ENCODE measurements at regions not wholly inside any gene's neighbourhood (a gene's known extent, or its start where the extent isn't known, plus 50 kb on each side); places are given as distances from the start of the nearest gene placed in this dataset.
"Not testable (repeated sequence)": the region's sequence is repeated elsewhere in the genome, so short reads cannot be mapped to it uniquely, and the experiment has no call there.

DNA sequence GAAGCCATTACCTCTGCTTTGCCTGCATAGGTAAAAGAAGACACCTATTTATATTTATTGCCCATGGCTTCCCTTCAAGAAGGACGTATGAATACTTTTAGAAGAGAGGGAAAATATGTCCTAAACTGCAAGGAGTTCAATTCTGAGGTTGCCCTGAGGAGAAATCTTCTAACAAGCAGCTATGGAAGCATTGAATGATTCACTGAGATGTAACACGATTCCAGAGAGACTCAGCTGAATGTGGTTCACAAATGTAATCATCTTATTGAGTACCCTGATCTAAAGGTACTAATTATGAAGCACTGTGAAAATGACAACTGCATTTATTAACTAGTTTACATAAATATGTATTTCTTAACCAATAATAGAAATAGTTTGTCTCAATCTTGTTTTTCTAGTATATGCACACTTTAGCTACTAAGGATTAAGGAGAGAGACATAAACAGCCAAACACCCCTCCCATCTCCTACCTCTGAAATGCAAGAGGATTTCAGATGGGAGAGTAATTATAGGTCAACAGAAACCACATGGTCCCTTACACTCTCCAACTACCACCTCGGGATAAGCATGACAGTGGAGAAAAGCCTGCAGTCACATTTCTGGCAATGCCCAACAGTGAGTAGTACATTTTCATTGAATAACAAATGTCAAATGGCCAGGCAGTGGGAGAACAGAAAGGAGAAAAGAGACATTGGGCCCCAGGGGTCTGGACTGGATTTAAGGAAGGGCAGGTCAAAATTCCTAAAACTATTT lies 506.2 kb upstream of the IL12A start:
- Histone ChIP-seq H3K4me3 (ENCODE audit: low read length) (no peak overlapping the region), H3K9me3 (ENCODE audit: low read depth, low read length) (no peaks in the 10 kb centered on the region), H3K27me3 (ENCODE audit: insufficient read depth, low read length) (no peaks in the 10 kb centered on the region), H3K4me1 (ENCODE audit: insufficient read depth, low read length) (no peaks in the 10 kb centered on the region)

DNA sequence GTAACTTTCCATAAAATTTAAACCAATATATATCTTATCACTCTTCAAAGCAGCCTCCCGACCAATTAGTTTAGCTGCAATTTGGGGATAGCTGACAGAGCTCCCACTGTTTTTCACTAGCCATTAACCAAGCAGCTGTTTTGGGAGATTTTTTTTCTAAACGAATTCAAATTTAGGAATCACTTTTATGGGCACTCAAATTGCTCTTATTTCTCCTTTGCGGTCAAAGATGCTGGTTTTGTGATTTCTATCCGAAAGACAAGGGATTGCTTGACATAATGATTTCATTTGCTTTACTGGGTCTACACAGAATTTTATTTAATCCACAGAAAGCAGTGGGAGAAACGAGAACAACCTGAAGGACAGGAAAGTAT lies 505.7 kb upstream of the IL12A start:
- no peaks in the 10 kb centered on the region for H3K4me1 ChIP-seq (ENCODE audit: insufficient read depth, low read length)
- no peak overlapping the region for H3K4me3 ChIP-seq (ENCODE audit: low read length)
- H3K27me3 ChIP-seq (ENCODE audit: insufficient read depth, low read length): no peaks in the 10 kb centered on the region
- H3K9me3 ChIP-seq (ENCODE audit: low read depth, low read length): no peaks in the 10 kb centered on the region

DNA sequence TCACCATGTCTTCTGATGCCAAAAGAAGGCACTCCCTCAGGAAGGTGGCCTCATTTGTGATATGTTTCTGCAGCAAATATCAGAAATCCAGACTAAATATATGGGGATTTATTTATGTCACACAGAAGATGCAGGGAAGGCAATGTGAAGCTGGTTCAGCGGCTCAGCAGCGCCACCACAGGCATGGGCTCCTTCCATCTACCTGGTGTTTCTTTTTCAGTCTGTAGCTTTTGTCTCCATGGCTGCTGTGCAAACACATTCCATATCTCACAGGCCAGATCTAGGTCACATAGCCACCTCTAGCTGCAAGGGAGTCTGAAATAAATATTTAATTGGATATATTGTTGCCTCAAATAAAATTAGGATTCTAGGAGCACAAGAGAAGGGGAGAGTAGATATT lies 502.1 kb upstream of the IL12A start:
- Histone ChIP-seq H3K4me3 (ENCODE audit: low read length) (no peak overlapping the region), H3K27me3 (ENCODE audit: insufficient read depth, low read length) (no peaks in the 10 kb centered on the region), H3K4me1 (ENCODE audit: insufficient read depth, low read length) (no peaks in the 10 kb centered on the region), H3K9me3 (ENCODE audit: low read depth, low read length) (no peaks in the 10 kb centered on the region)

DNA sequence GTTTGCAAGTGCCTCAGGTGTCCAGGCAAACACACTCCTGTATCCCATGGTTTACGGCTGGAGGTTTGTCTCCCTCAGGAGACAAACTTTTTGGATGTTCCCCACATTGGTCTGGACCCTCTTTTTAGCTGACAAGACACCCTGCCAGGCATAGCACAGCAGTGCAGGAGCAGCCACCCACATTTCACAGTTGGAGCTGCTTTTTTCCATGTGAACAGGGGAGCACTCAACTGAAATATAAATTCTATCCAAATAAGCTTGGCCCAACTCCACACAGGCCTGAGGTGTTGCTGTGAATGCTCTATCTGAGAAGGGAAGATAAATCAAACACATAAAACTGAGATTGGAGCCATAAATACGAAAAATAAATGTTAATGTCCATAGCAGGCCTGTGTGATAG lies 501.3 kb upstream of the IL12A start:
- Histone ChIP-seq H3K27me3 (ENCODE audit: insufficient read depth, low read length) (no peaks in the 10 kb centered on the region), H3K4me1 (ENCODE audit: insufficient read depth, low read length) (no peaks in the 10 kb centered on the region), H3K9me3 (ENCODE audit: low read depth, low read length) (no peaks in the 10 kb centered on the region), H3K4me3 (ENCODE audit: low read length) (no peak overlapping the region)

DNA sequence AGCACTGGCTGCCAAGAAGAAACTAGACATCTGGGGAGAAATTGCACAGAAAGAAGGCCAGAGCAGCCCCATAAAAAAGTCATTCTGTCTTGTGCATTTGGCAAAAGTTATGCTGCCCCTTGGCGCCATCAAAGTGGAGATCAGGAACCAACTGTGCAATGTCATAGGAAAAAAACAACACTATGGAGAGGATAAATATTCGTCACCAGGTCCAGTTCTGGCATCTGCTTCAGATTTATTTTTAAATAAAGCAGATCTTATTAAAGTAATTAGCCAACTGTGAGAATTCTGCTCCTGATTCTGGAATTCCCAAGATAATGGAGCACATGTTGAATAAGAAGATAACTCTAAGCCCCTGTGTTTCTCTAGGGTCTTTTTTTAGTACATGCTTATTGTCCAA lies 500.0 kb upstream of the IL12A start:
- Histone ChIP-seq H3K4me3 (ENCODE audit: low read length) (no peak overlapping the region), H3K9me3 (ENCODE audit: low read depth, low read length) (no peaks in the 10 kb centered on the region), H3K27me3 (ENCODE audit: insufficient read depth, low read length) (no peaks in the 10 kb centered on the region), H3K4me1 (ENCODE audit: insufficient read depth, low read length) (no peaks in the 10 kb centered on the region)

DNA sequence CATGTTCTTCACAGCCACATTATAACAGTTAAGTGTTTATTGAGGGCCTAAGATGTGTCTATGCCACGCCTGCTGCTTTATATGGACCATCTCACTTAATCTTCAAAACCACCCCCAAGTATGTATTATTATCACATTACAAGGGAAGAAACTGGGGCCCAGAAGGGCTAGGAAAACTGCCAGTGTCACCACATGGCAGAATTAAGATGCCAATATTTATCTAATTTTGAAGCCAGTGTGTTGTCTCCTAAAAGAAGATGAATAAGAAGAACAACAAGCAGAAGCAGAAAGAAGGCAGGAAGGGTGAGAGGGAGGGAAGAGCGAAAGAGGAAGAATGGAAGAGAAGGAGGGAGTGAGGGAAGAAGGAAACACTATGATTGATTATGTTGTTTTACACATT lies 491.3 kb upstream of the IL12A start:
- Histone ChIP-seq H3K4me1 (ENCODE audit: insufficient read depth, low read length) (no peaks in the 10 kb centered on the region), H3K4me3 (ENCODE audit: low read length) (no peak overlapping the region), H3K27me3 (ENCODE audit: insufficient read depth, low read length) (no peaks in the 10 kb centered on the region), H3K9me3 (ENCODE audit: low read depth, low read length) (no peaks in the 10 kb centered on the region)

DNA sequence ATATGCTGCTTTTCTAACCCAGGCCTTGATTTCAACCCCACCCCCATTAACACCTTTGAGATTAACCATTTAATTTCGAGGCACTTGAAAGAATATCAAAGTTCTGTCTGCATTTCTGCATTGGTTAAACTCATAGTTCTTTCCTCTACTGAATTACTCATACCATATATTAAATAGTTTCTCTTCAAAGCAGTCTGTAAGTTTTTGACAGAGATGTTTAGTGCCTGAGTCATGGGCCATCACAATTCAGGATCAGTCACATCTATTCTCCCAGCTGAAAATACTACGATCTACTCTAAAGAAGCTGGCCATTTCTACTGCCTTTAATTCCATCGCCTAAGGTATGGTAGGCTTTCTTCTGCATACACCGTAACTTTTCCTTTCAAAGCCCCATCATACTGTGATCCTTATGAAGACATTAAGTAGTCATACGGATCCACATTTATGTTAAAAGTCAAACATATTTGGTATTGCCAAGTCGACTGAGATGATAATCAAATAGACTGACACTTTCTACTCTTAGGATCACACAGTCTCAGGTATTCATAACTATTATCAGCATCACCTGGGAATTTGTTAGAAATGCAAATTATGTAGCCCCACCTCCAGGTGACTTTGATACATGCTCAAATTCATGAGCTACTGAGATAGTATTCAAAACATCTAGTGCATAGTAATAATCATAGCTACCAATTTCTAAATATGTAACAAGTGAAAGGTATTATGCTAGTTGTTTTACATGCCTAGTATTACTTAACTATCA lies 489.4 kb upstream of the IL12A start:
- no peaks in the 10 kb centered on the region for H3K27me3 ChIP-seq (ENCODE audit: insufficient read depth, low read length)
- no peak overlapping the region for H3K4me3 ChIP-seq (ENCODE audit: low read length)
- no peaks in the 10 kb centered on the region for H3K9me3 ChIP-seq (ENCODE audit: low read depth, low read length)
- H3K4me1 ChIP-seq (ENCODE audit: insufficient read depth, low read length): no peaks in the 10 kb centered on the region

DNA sequence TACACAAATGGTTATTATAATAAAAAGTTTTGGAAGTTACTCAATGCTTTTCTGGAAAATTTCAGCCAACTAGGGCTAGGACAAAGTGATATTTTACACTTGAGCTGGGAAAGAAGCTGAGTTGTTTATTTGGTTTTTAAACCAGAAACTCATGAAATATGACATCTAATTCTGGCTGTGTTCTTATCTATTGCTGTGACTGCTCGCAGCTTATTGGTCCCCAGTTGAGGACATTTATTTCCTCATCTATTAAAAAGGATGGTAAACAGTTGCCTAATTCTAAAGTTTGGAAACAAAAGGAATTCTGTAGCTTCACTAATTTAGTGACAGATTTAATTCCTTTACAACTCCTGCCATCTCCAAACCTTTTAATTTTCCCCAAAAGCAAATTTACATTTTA lies 487.6 kb upstream of the IL12A start:
- Histone ChIP-seq H3K4me1 (ENCODE audit: insufficient read depth, low read length) (no peaks in the 10 kb centered on the region), H3K27me3 (ENCODE audit: insufficient read depth, low read length) (no peaks in the 10 kb centered on the region), H3K4me3 (ENCODE audit: low read length) (no peak overlapping the region)

DNA sequence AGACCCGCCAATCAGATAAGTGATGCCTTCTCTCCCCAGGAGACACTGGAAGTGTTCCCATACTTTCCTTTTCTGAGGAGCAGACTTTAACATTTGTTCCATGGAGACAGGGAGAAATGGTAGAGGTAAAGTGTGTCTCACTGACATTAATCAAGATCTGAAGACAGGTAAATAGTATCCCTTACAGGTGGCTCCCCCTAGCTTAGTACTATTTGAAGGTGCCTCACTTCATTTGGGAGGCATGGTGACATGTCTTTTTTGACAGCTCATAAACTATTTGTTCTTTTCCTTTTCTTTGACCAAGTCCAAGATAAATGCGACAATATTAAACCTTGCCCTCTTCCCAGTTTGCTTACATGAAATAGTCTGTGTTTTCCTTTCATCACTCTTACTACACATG lies 485.6 kb upstream of the IL12A start:
- H3K4me1 ChIP-seq (ENCODE audit: insufficient read depth, low read length): no peaks in the 10 kb centered on the region
- no peaks in the 10 kb centered on the region for H3K27me3 ChIP-seq (ENCODE audit: insufficient read depth, low read length)
- H3K9me3 ChIP-seq (ENCODE audit: low read depth, low read length): no peaks in the 10 kb centered on the region
- no peak overlapping the region for H3K4me3 ChIP-seq (ENCODE audit: low read length)

More for the DNA sequence above, 487.6 kb upstream of the IL12A start:
- H3K9me3 ChIP-seq (ENCODE audit: low read depth, low read length): no peaks in the 10 kb centered on the region

DNA sequence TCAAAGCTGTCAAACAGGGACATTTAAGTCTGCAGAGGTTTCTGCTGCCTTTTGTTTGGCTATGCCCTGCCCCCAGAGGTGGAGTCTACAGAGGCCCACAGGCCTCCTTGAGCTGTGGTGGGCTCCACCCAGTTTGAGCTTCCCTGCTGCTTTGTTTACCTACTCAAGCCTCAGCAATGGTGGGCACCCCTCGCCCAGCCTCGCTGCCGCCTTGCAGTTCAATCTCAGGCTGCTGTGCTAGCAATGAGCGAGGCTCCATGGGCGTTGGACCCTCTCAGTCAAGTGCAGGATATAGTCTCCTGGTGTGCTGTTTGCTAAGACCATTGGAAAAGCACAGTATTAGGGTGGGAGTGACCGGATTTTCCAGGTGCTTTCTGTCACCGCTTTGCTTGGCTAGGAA lies 477.6 kb upstream of the IL12A start:
- H3K27me3 ChIP-seq (ENCODE audit: insufficient read depth, low read length); H3K4me1 ChIP-seq (ENCODE audit: insufficient read depth, low read length); H3K9me3 ChIP-seq (ENCODE audit: low read depth, low read length); H3K4me3 ChIP-seq (ENCODE audit: low read length): not testable (repeated sequence)

DNA sequence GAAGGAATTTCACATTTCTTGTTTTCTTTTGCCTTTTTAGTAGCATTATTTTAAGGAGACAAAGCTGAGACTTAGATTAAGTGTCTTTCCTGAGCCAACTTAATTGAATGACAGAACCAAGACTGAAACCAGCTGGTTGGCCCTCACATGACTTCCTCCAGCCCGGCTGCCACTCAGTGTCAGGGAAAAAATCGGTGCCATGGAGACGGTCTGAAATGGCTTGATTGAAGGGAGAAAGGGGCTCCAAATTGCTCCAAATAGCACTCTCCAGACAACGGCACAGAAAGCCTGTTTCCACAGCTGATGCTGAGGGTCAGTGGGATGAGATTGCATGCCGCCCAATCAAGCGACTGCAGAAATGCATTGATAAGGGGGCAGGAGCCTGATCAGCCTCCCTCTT lies 475.2 kb upstream of the IL12A start:
- Histone ChIP-seq H3K9me3 (ENCODE audit: low read depth, low read length) (no peaks in the 10 kb centered on the region), H3K27me3 (ENCODE audit: insufficient read depth, low read length) (no peaks in the 10 kb centered on the region), H3K4me3 (ENCODE audit: low read length) (no peak overlapping the region), H3K4me1 (ENCODE audit: insufficient read depth, low read length) (no peaks in the 10 kb centered on the region)

DNA sequence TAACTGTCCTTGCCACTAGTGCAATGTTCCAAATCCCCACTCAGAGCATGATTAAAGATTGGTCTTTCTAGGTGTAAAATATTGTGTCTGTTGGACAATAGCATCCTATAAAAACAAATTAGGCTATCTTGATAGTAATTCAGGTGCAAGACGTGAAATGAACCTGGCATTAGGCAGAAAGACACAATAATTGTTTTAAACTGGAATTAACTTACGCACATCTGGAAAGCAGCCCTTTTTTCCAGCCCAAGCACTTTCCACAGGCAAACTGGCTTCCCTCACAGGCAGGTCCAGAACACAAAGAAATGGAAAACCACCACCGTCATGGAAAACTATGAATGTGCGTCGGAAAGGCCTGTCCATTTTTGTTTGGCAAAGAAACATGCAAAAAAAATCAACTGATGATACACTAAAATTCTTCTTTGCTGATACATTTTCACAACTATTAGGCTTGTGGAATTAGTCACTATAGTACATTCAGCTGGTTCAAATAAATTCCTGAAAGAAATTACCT lies 474.7 kb upstream of the IL12A start:
- Histone ChIP-seq H3K4me1 (ENCODE audit: insufficient read depth, low read length) (no peaks in the 10 kb centered on the region), H3K9me3 (ENCODE audit: low read depth, low read length) (no peaks in the 10 kb centered on the region), H3K4me3 (ENCODE audit: low read length) (no peak overlapping the region), H3K27me3 (ENCODE audit: insufficient read depth, low read length) (no peaks in the 10 kb centered on the region)

DNA sequence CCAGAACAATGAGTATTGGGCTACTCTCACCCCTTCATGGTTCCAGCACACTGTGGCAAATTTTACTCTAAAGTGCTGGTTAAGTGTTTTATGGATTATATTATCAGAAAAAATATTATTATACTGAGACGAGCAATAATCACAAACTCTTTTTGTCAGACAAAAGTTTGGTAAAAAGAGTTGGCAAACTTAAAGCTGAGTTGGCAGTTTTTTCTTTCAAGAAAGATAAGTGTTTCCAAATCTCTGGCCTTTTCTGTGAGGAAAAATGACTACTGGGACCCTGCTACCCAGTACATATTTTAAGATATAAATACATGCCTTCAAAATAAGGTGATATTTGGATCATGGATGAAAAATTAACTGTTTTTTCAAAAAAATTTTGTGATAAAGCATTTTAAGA lies 471.5 kb upstream of the IL12A start:
- no peaks in the 10 kb centered on the region for H3K4me1 ChIP-seq (ENCODE audit: insufficient read depth, low read length)
- H3K4me3 ChIP-seq (ENCODE audit: low read length): no peak overlapping the region
- no peaks in the 10 kb centered on the region for H3K27me3 ChIP-seq (ENCODE audit: insufficient read depth, low read length)
- H3K9me3 ChIP-seq (ENCODE audit: low read depth, low read length): no peaks in the 10 kb centered on the region

DNA sequence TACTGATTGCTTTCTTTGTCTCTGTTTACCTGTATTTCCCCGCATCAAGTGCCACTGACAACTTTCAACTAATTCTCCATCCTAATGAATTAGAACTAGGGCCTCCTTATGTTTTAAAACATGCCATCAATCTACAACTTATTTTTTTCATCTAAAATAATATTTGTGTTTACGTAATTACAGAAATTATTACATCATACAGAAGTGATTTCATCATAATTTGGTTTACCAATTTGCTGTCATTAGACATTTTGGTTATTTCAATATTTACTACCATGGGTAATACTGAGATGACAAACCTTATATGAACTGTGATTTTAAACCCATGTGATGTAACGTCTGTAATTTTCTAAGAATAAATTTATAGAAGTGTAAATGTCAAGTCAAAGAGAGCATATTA lies 468.0 kb upstream of the IL12A start:
- Histone ChIP-seq H3K4me1 (ENCODE audit: insufficient read depth, low read length) (no peaks in the 10 kb centered on the region), H3K27me3 (ENCODE audit: insufficient read depth, low read length) (no peaks in the 10 kb centered on the region), H3K4me3 (ENCODE audit: low read length) (no peak overlapping the region), H3K9me3 (ENCODE audit: low read depth, low read length) (no peaks in the 10 kb centered on the region)

DNA sequence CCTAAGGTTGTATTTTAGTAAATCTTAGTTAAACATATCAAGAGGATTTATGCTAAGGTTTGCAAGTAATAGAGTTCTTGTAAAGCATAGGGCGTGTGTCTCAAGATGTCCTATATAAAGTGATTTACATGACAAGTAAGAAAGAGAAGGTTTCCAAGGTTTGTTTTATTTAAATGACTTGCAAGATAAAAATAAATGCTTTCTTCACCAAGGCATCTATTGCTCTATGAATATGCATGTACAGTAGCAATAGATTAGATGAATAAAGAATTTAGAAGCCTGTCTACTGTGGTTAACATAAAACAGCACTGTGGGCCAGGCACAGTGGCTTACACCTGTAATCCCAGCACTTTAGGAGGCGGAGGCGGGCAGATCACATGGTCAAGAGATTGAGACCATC lies 466.4 kb upstream of the IL12A start:
- Histone ChIP-seq H3K4me1 (ENCODE audit: insufficient read depth, low read length) (no peaks in the 10 kb centered on the region), H3K27me3 (ENCODE audit: insufficient read depth, low read length) (no peaks in the 10 kb centered on the region), H3K9me3 (ENCODE audit: low read depth, low read length) (no peaks in the 10 kb centered on the region), H3K4me3 (ENCODE audit: low read length) (no peak overlapping the region)
